Activated CD4-positive, alpha-beta T cell treated with anti-CD3 and anti-CD28 coated beads, Interleukin-2, amount 10 ng/mL, durations not matched to agents 7 days and 5 days (primary cell): ENCODE measurements at regions not wholly inside any gene's neighbourhood (a gene's known extent, or its start where the extent isn't known, plus 50 kb on each side); places are given as distances from the start of the nearest gene placed in this dataset.
"Not testable (repeated sequence)": the region's sequence is repeated elsewhere in the genome, so short reads cannot be mapped to it uniquely, and the experiment has no call there.

Source experiments
- CTCF ChIA-PET: fragments of 350-600 bp; sonication (Branson Sonifier 250); formaldehyde crosslinking; loops from one replicate; lab custom pipeline; 2021; ENCODE audit warnings: antibody characterized with exemption; lab: Charles Lee
- POLR2A ChIA-PET: fragments of 350-600 bp; sonication (Branson Sonifier 250); formaldehyde crosslinking; loops from one replicate; lab custom pipeline; 2021; ENCODE audit warnings: antibody characterized with exemption; lab: Charles Lee
- DNase-seq: peaks from one replicate; pipeline ENCODE4 v3.0.0-alpha.2; 2020
- H3K27ac Mint-ChIP-seq: one replicate; pipeline ENCODE4 v1.8.0; 2021; ENCODE audit warnings: mild to moderate bottlenecking, moderate library complexity, mixed read lengths
- H3K27me3 Mint-ChIP-seq: one replicate; pipeline ENCODE4 v1.8.0; 2021; ENCODE audit warnings: mixed read lengths
- H3K36me3 Mint-ChIP-seq: one replicate; pipeline ENCODE4 v1.8.0; 2021; ENCODE audit warnings: low read depth, mixed read lengths
- H3K4me1 Mint-ChIP-seq: one replicate; pipeline ENCODE4 v1.8.0; 2021; ENCODE audit warnings: mixed read lengths
- H3K4me3 Mint-ChIP-seq: one replicate; pipeline ENCODE4 v1.8.0; 2021; ENCODE audit warnings: mild to moderate bottlenecking, moderate library complexity, mixed read lengths
- H3K9me3 Mint-ChIP-seq: one replicate; pipeline ENCODE4 v1.8.0; 2021; ENCODE audit warnings: mixed read lengths

DNA sequence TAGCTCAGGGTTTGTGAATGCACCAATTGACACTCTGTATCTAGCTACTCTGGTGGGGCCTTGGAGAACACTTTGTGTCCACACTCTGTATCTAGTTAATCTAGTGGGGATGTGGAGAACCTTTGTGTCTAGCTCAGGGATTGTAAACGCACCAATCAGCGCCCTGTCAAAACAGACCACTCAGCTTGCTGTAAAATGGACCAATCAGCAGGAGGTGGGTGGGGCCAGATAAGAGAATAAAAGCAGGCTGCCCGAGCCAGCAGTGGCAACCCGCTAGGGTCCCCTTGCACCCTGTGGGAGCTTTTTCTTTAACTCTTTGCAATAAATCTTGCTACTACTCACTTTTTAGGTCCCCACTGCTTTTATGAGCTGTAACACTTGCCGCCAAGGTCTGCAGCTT lies 115.6 kb upstream of the MBNL1 start:
- DNase-seq, POLR2A ChIA-PET, H3K27me3 Mint-ChIP-seq, H3K36me3 Mint-ChIP-seq, H3K4me3 Mint-ChIP-seq, H3K27ac Mint-ChIP-seq, H3K9me3 Mint-ChIP-seq: not testable (repeated sequence)
- H3K4me1 Mint-ChIP-seq = peaks cover 15% of the 10 kb centered on the region
- CTCF ChIA-PET = interaction anchor here (0.6 to 1.1 kb wide), 3 partner anchors 10 to 1186 kb away, joined by 3 to 4 read pairs (median 3); no protein-coding TSS in a partner anchor

DNA sequence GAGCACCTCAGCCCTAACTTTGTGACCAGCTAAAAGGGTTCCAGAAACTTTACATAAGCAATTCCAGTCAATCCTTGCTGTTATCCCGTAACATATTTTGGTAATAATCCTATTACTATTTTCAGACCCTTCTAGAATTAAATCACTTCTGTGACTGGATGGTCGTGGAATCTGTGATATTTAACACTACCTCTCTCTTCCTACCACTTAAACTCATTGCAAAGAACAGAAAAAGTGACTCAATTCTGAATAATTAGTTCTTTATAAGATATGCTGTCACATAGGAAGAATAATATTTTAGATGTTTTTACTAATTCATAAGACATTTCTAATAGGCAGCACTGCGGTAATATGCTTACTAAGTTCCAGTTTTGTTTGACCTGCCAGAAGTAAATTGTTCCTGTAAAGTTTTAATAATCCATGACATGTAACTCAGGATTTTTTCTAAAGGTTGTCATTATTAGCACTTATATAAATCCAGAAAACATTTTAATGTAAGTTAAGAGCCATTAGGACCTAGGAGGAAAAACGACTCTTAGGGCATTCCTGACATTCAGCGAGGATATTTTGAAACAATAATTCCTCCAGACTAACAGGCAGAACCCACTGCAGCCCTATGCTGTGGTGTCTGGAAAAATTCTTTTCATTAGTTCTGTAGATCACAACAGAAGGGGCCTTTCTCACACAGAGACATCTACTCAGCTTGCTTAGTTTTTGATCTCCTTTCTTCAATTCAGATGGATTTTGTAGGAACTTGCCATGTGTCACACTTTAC lies 113.3 kb upstream of the MBNL1 start:
- Mint-ChIP-seq H3K4me3 (no peak overlapping the region), H3K36me3 (no peaks in the 10 kb centered on the region), H3K4me1 (peaks cover 3% of the 10 kb centered on the region), H3K9me3 (peaks cover 3% of the 10 kb centered on the region), H3K27me3 (peaks cover 3% of the 10 kb centered on the region), H3K27ac (no peak overlapping the region)
- CTCF ChIA-PET = no interaction called here
- no peak for DNase-seq
- POLR2A ChIA-PET = no interaction called here

DNA sequence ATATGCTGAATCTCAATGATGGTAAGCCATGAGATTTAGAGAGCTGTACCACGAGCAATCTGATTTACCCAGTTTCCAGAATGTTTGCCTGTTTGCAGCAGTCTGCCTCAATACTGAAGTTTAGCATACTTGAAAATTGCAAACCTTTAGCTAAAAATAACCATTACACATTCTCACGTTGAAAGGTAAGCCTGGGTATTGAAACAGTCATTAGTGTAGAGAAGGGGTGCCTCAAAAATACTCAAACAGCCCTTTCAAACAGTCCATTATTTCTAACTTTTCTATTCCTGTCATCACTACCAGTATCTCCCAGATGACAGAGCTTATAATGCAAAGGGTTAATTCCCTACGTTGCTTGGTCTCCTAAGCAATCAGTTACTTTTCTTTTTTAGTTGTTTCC lies 111.8 kb upstream of the MBNL1 start:
- peaks cover 8% of the 10 kb centered on the region for H3K27me3 Mint-ChIP-seq
- H3K4me3 Mint-ChIP-seq = no peak overlapping the region
- ChIA-PET CTCF (interaction anchor here (0.9 kb wide), 1 partner anchor 12 kb away, joined by 3 read pairs; no protein-coding TSS in a partner anchor), POLR2A (no interaction called here)
- H3K9me3 Mint-ChIP-seq = peaks cover 3% of the 10 kb centered on the region
- H3K4me1 Mint-ChIP-seq = no peaks in the 10 kb centered on the region
- no peaks in the 10 kb centered on the region for H3K36me3 Mint-ChIP-seq
- DNase-seq = no peak
- no peak overlapping the region for H3K27ac Mint-ChIP-seq

- Mint-ChIP-seq H3K27me3 (peaks cover 8% of the 10 kb centered on the region), H3K36me3 (no peaks in the 10 kb centered on the region), H3K9me3 (peaks cover 3% of the 10 kb centered on the region), H3K27ac (no peak overlapping the region), H3K4me3 (no peak overlapping the region), H3K4me1 (no peaks in the 10 kb centered on the region)
- DNase-seq = no peak
- ChIA-PET CTCF (interaction anchor here (0.9 kb wide), 1 partner anchor 12 kb away, joined by 3 read pairs; no protein-coding TSS in a partner anchor), POLR2A (no interaction called here)
Measured at GRCh38 chr3:152157337-152157736, 111.4 kb upstream of the MBNL1 start.

DNA sequence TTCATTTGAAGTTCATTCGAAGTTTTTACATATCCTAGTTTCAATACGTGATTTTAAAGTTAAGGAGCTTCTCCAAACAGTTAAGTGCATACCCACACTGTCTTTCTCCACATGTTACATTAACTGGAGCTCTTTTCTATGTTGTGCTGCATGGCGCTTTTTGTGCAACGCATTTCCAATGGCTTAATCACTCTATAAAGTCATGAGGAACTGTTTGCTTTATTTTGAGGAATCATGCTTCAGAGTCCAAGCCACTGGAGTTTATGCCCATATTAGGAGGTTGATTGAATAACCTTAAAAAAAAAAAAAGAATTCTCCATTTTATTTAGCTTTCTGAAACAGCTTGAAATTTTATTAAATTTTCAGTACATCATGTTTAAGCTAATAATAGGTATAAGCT lies 109.4 kb upstream of the MBNL1 start:
- H3K4me3 Mint-ChIP-seq = no peak overlapping the region
- H3K27ac Mint-ChIP-seq = no peak overlapping the region
- POLR2A ChIA-PET = no interaction called here
- CTCF ChIA-PET = interaction anchor here (0.6 kb wide), 1 partner anchor 61 kb away, joined by 3 read pairs; no protein-coding TSS in a partner anchor
- H3K4me1 Mint-ChIP-seq = no peaks in the 10 kb centered on the region
- H3K9me3 Mint-ChIP-seq = no peaks in the 10 kb centered on the region
- DNase-seq = no peak
- H3K36me3 Mint-ChIP-seq = no peaks in the 10 kb centered on the region
- H3K27me3 Mint-ChIP-seq = peaks cover 8% of the 10 kb centered on the region

- POLR2A ChIA-PET = no interaction called here
- H3K36me3 Mint-ChIP-seq = no peaks in the 10 kb centered on the region
- H3K9me3 Mint-ChIP-seq = peaks cover 7% of the 10 kb centered on the region
- H3K4me3 Mint-ChIP-seq = no peak overlapping the region
- no peak overlapping the region for H3K27ac Mint-ChIP-seq
- H3K4me1 Mint-ChIP-seq = no peaks in the 10 kb centered on the region
- DNase-seq = no peak
- CTCF ChIA-PET = interaction anchor here (0.5 to 0.8 kb wide), 3 partner anchors 20 to 651 kb away, joined by 3 read pairs; no protein-coding TSS in a partner anchor
- peaks cover 8% of the 10 kb centered on the region for H3K27me3 Mint-ChIP-seq
Measured at GRCh38 chr3:152160350-152161011, 108.2 kb upstream of the MBNL1 start.

GRCh38 chr3:152172460-152172859 lies 96.3 kb upstream of the MBNL1 start:
- CTCF ChIA-PET = interaction anchor here (0.7 to 1.0 kb wide), 3 partner anchors 13 to 84 kb away, joined by 3 read pairs; no protein-coding TSS in a partner anchor
- no peak for DNase-seq
- peaks cover 1% of the 10 kb centered on the region for H3K36me3 Mint-ChIP-seq
- H3K27ac Mint-ChIP-seq = no peak overlapping the region
- H3K4me3 Mint-ChIP-seq = no peak overlapping the region
- POLR2A ChIA-PET = no interaction called here
- peaks cover 14% of the 10 kb centered on the region for H3K9me3 Mint-ChIP-seq
- no peaks in the 10 kb centered on the region for H3K4me1 Mint-ChIP-seq
- H3K27me3 Mint-ChIP-seq = peaks cover 4% of the 10 kb centered on the region

- ChIA-PET POLR2A (no interaction called here), CTCF (no interaction called here)
- DNase-seq = no peak
- peaks cover 8% of the 10 kb centered on the region for H3K27me3 Mint-ChIP-seq
- H3K4me1 Mint-ChIP-seq = no peaks in the 10 kb centered on the region
- H3K36me3 Mint-ChIP-seq = peaks cover 7% of the 10 kb centered on the region
- H3K4me3 Mint-ChIP-seq = no peak overlapping the region
- peaks cover 21% of the 10 kb centered on the region for H3K9me3 Mint-ChIP-seq
- no peak overlapping the region for H3K27ac Mint-ChIP-seq
Measured at GRCh38 chr3:152173627-152174026, 95.1 kb upstream of the MBNL1 start.

GRCh38 chr3:152174876-152175527 lies 93.7 kb upstream of the MBNL1 start:
- Mint-ChIP-seq H3K27me3 (peaks cover 8% of the 10 kb centered on the region), H3K36me3 (peaks cover 7% of the 10 kb centered on the region), H3K4me3 (no peak overlapping the region), H3K27ac (no peak overlapping the region), H3K9me3 (peaks cover 21% of the 10 kb centered on the region), H3K4me1 (peaks cover 9% of the 10 kb centered on the region)
- POLR2A ChIA-PET = no interaction called here
- no peak for DNase-seq
- CTCF ChIA-PET = interaction anchor here (1.3 kb wide), 1 partner anchor 102 kb away, joined by 3 read pairs; no protein-coding TSS in a partner anchor

GRCh38 chr3:152175528-152175889 lies 93.2 kb upstream of the MBNL1 start:
- DNase-seq = no peak
- H3K27ac Mint-ChIP-seq = no peak overlapping the region
- H3K27me3 Mint-ChIP-seq = peaks cover 8% of the 10 kb centered on the region
- H3K9me3 Mint-ChIP-seq = peaks cover 21% of the 10 kb centered on the region
- ChIA-PET CTCF (interaction anchor here (1.3 kb wide), 1 partner anchor 103 kb away, joined by 3 read pairs; no protein-coding TSS in a partner anchor), POLR2A (no interaction called here)
- peaks cover 7% of the 10 kb centered on the region for H3K36me3 Mint-ChIP-seq
- peaks cover 11% of the 10 kb centered on the region for H3K4me1 Mint-ChIP-seq
- no peak overlapping the region for H3K4me3 Mint-ChIP-seq

- peaks cover 7% of the 10 kb centered on the region for H3K36me3 Mint-ChIP-seq
- no peak overlapping the region for H3K4me3 Mint-ChIP-seq
- H3K9me3 Mint-ChIP-seq = peaks cover 19% of the 10 kb centered on the region
- ChIA-PET POLR2A (no interaction called here), CTCF (interaction anchor here (1.3 to 1.5 kb wide), 2 partner anchors 12 to 104 kb away, joined by 3 to 6 read pairs; no protein-coding TSS in a partner anchor)
- DNase-seq = no peak
- H3K27me3 Mint-ChIP-seq = peaks cover 8% of the 10 kb centered on the region
- H3K27ac Mint-ChIP-seq = no peak overlapping the region
- peaks cover 11% of the 10 kb centered on the region for H3K4me1 Mint-ChIP-seq
Measured at GRCh38 chr3:152176241-152176640, 92.5 kb upstream of the MBNL1 start.

- ChIA-PET POLR2A (no interaction called here), CTCF (interaction anchor here (1.2 to 1.5 kb wide), 2 partner anchors 12 to 13 kb away, joined by 3 to 6 read pairs; no protein-coding TSS in a partner anchor)
- no peak overlapping the region for H3K4me3 Mint-ChIP-seq
- DNase-seq = no peak
- H3K27me3 Mint-ChIP-seq = peaks cover 8% of the 10 kb centered on the region
- H3K36me3 Mint-ChIP-seq = peaks cover 7% of the 10 kb centered on the region
- no peak overlapping the region for H3K27ac Mint-ChIP-seq
- H3K4me1 Mint-ChIP-seq = peaks cover 13% of the 10 kb centered on the region
- peaks cover 13% of the 10 kb centered on the region for H3K9me3 Mint-ChIP-seq
Measured at GRCh38 chr3:152176998-152177397, 91.7 kb upstream of the MBNL1 start.
